ENCODE measurements at regions not wholly inside any gene's neighbourhood (a gene's known extent, or its start where the extent isn't known, plus 50 kb on each side); places are given as distances from the start of the nearest gene placed in this dataset.

- Histone ChIP-seq H3K9ac (replicated peaks; ENCODE audit: extremely low read depth, insufficient read depth, low read length) (no peak overlapping the region), H2AFZ (ENCODE audit: low read depth, low read length) (peak overlapping the region; percentile 54), H3K27me3 (ENCODE audit: control insufficient read depth in 2 of 2, insufficient read depth in 2 of 2, low read length in 2 of 2) (no peaks in the 10 kb centered on the region), H3K4me2 (ENCODE audit: insufficient read depth, low read length) (no peak overlapping the region), H3K79me2 (ENCODE audit: control insufficient read depth, insufficient read depth, low read length) (no peaks in the 10 kb centered on the region), H4K20me1 (replicated peaks; ENCODE audit: control insufficient read depth, extremely low read depth, insufficient read depth, low read length) (no peaks in the 10 kb centered on the region), H3K4me3 (replicated peaks in 1 of 3; ENCODE audit: insufficient read depth in 1 of 3, low read depth in 1 of 3, low read length in 3 of 3) (no peak overlapping the region), H3K4me1 (ENCODE audit: control insufficient read depth, extremely low read depth, insufficient read depth, low read length) (peaks cover 27% of the 10 kb centered on the region), H3K36me3 (ENCODE audit: control insufficient read depth in 2 of 2, extremely low read depth in 1 of 2, insufficient read depth in 2 of 2, low read length in 2 of 2) (no peaks in the 10 kb centered on the region), H3K9me1 (replicated peaks; ENCODE audit: control insufficient read depth, extremely low read depth, insufficient read depth, low read length) (no peaks in the 10 kb centered on the region), H3K9me3 (replicated peaks; ENCODE audit: control insufficient read depth, insufficient read depth, low read length) (no peaks in the 10 kb centered on the region), H3K27ac (ENCODE audit: insufficient read depth, low read depth, low read length) (no peak overlapping the region)
- no TSS peak for BruUV-seq (replicated peaks)
- TF ChIP-seq POLR2A (IDR thresholded peaks at IDR 0.05; ENCODE audit: low read depth, low read length): no peak
- ChIA-PET CTCF (interaction anchor here (1.7 kb wide), 1 partner anchor 10 kb away, joined by 6 read pairs; no protein-coding TSS in a partner anchor), POLR2A (no interaction called here)
- DNase-seq (ENCODE audit: low read depth, low spot score) (no peak), FAIRE-seq (no peak)
- dilution Hi-C loops (cut with MboI; ENCODE audit: extremely low pct_ligation_motif_present, low sequenced_read_pairs) (no loop called here), intact Hi-C loops (cut with micrococcal nuclease) (loop anchor here (10.0 kb wide), 2 partner anchors 109 to 481 kb away; no protein-coding TSS in a partner anchor)
These were observed 146.5 kb downstream of the HGF start for GRCh38 chr7:81623251-81623855.

- Histone ChIP-seq H3K4me2 (ENCODE audit: insufficient read depth, low read length) (no peak overlapping the region), H3K9ac (replicated peaks; ENCODE audit: extremely low read depth, insufficient read depth, low read length) (no peak overlapping the region), H3K36me3 (ENCODE audit: control insufficient read depth in 2 of 2, extremely low read depth in 1 of 2, insufficient read depth in 2 of 2, low read length in 2 of 2) (no peaks in the 10 kb centered on the region), H3K4me1 (ENCODE audit: control insufficient read depth, extremely low read depth, insufficient read depth, low read length) (peaks cover 29% of the 10 kb centered on the region), H3K9me1 (replicated peaks; ENCODE audit: control insufficient read depth, extremely low read depth, insufficient read depth, low read length) (no peaks in the 10 kb centered on the region), H4K20me1 (replicated peaks; ENCODE audit: control insufficient read depth, extremely low read depth, insufficient read depth, low read length) (no peaks in the 10 kb centered on the region), H3K4me3 (replicated peaks in 1 of 3; ENCODE audit: insufficient read depth in 1 of 3, low read depth in 1 of 3, low read length in 3 of 3) (no peak overlapping the region), H3K79me2 (ENCODE audit: control insufficient read depth, insufficient read depth, low read length) (no peaks in the 10 kb centered on the region), H3K9me3 (replicated peaks; ENCODE audit: control insufficient read depth, insufficient read depth, low read length) (no peaks in the 10 kb centered on the region), H3K27me3 (ENCODE audit: control insufficient read depth in 2 of 2, insufficient read depth in 2 of 2, low read length in 2 of 2) (no peaks in the 10 kb centered on the region), H3K27ac (ENCODE audit: insufficient read depth, low read depth, low read length) (no peak overlapping the region), H2AFZ (ENCODE audit: low read depth, low read length) (no peak overlapping the region)
- dilution Hi-C loops (cut with MboI; ENCODE audit: extremely low pct_ligation_motif_present, low sequenced_read_pairs) (no loop called here), intact Hi-C loops (cut with micrococcal nuclease) (loop anchor here (10.0 kb wide), 2 partner anchors 107 to 483 kb away; no protein-coding TSS in a partner anchor)
- FAIRE-seq (no peak), DNase-seq (ENCODE audit: low read depth, low spot score) (no peak)
- CTCF ChIA-PET: no interaction called here
- POLR2A ChIA-PET: no interaction called here
- TF ChIP-seq POLR2AphosphoS5 (IDR thresholded peaks at IDR 0.05; ENCODE audit: insufficient read depth, low read depth, low read length) (no peak), CTCF (IDR thresholded peaks at IDR 0.05; ENCODE audit: extremely low read depth in 1 of 2, insufficient read depth in 1 of 2, low read depth in 1 of 2, low read length in 2 of 2) (no peak), POLR2A (IDR thresholded peaks at IDR 0.05; ENCODE audit: low read depth, low read length) (no peak), MAX (IDR thresholded peaks at IDR 0.05; ENCODE audit: insufficient read depth, insufficient read length) (no peak), EZH2 (IDR thresholded peaks at IDR 0.05; ENCODE audit: borderline replicate concordance, low read depth, low read length, severe bottlenecking) (no peak), GATA2 (IDR thresholded peaks at IDR 0.05; ENCODE audit: insufficient read depth, insufficient read length, low read depth, low read length) (no peak), JUN (IDR thresholded peaks at IDR 0.05; ENCODE audit: borderline replicate concordance, insufficient read depth, insufficient read length, low read depth) (no peak), MYC (IDR thresholded peaks at IDR 0.05; ENCODE audit: low read depth, low read length) (no peak), FOS (IDR thresholded peaks at IDR 0.05; ENCODE audit: borderline replicate concordance, insufficient read depth, low read length) (no peak)
- BruUV-seq (replicated peaks): no TSS peak
These were observed 148.0 kb downstream of the HGF start for GRCh38 chr7:81621893-81622292.
